Fibroblast of lung (primary cell): ENCODE measurements at regions not wholly inside any gene's neighbourhood (a gene's known extent, or its start where the extent isn't known, plus 50 kb on each side); places are given as distances from the start of the nearest gene placed in this dataset.
A peak's percentile ranks its signal among the peaks of the same experiment; 100 is the strongest.

Experiments
- DNase-seq, 2 donors: peaks; one replicate each; pipeline versions ENCODE4 v3.0.0 to v3.0.0-alpha.2; 2010; ENCODE audit warnings: low read depth in 2 of 2
- H2AFZ ChIP-seq: 2 replicates; pipeline ENCODE4 v1.5.1; 2012; ENCODE audit warnings: low read length, control low read depth, inconsistent platforms
- H3K27ac ChIP-seq: 2 replicates; pipeline ENCODE4 v1.5.1; 2011; ENCODE audit warnings: low read length, control low read depth; ENCODE audit not compliant: insufficient read depth
- H3K27me3 ChIP-seq: 2 replicates; pipeline ENCODE4 v1.5.1; 2011; ENCODE audit warnings: mild to moderate bottlenecking, low read length; ENCODE audit not compliant: control insufficient read depth, insufficient read depth
- H3K36me3 ChIP-seq: 2 replicates; pipeline ENCODE4 v1.5.1; 2011; ENCODE audit warnings: low read length; ENCODE audit not compliant: control insufficient read depth, insufficient read depth
- H3K4me1 ChIP-seq: 2 replicates; pipeline ENCODE4 v1.5.1; 2011; ENCODE audit warnings: low read length; ENCODE audit not compliant: control insufficient read depth, insufficient read depth; ENCODE audit errors: extremely low read depth
- H3K4me2 ChIP-seq: 2 replicates; pipeline ENCODE4 v1.5.1; 2011; ENCODE audit warnings: low read length, control low read depth; ENCODE audit not compliant: insufficient read depth; ENCODE audit errors: extremely low read depth
- H3K4me3 ChIP-seq, 4 experiments: fragments of 200-600 bp in 1 of 4; sonication (generic) in 1 of 4; replicated peaks in 1 of 4; 2 replicates each; pipeline ENCODE4 v1.5.1; 2011 to 2016; ENCODE audit warnings: low read length in 4 of 4, low read depth in 3 of 4, mild to moderate bottlenecking in 3 of 4, control low read depth in 2 of 4, inconsistent platforms in 1 of 4, mixed read lengths in 1 of 4; ENCODE audit not compliant: insufficient read depth in 1 of 4; ENCODE audit errors: control extremely low read depth in 1 of 4
- H3K79me2 ChIP-seq: 2 replicates; pipeline ENCODE4 v1.5.1; 2012; ENCODE audit warnings: mild to moderate bottlenecking, low read length, inconsistent platforms; ENCODE audit not compliant: control insufficient read depth, insufficient read depth
- H3K9ac ChIP-seq: 2 replicates; pipeline ENCODE4 v1.5.1; 2011; ENCODE audit warnings: mild to moderate bottlenecking, low read length, control low read depth; ENCODE audit not compliant: insufficient read depth
- H3K9me3 ChIP-seq: 2 replicates; pipeline ENCODE4 v1.5.1; 2012; ENCODE audit warnings: low read depth, low read length; ENCODE audit not compliant: control insufficient read depth, insufficient read depth
- H4K20me1 ChIP-seq: 2 replicates; pipeline ENCODE4 v1.5.1; 2011; ENCODE audit warnings: low read length; ENCODE audit not compliant: control insufficient read depth, insufficient read depth; ENCODE audit errors: extremely low read depth
- CTCF ChIP-seq, 2 donors: IDR thresholded peaks in 1 of 2; conservative IDR thresholded peaks in 1 of 2; 1 replicate in 1 of 2; 2 replicates in 1 of 2; pipeline ENCODE4 v1.5.1; 2011 to 2012; ENCODE audit warnings: low read length in 2 of 2, control low read depth in 1 of 2, inconsistent platforms in 1 of 2, low read depth in 1 of 2, mild to moderate bottlenecking in 1 of 2
- EZH2 ChIP-seq: IDR thresholded peaks from 2 replicates; pipeline ENCODE4 v1.5.1; 2012; ENCODE audit warnings: low read length, control low read depth, mild to moderate bottlenecking; ENCODE audit errors: missing control alignments

DNA sequence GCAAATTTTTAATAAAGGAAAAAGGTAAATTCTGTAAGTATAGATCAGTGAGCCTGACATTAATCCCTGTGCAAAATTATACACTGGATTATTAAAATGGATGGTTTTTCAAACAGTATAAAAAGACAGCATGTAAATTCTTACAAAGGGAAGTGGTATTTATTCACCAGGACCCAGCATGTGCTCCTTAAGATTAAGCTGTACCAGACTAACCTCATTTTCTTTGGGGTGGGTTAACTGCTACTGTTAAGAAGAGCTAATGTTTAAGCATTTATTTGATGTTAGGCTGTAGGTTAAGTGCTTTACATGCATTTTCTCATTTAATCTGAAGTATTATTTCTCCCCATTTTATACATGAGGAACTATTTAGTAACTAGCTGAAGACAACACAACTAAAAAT, 60.3 kb upstream of the RFX3 start:
- no peaks in the 10 kb centered on the region for H3K27me3 ChIP-seq
- no peak for TF ChIP-seq EZH2

DNA sequence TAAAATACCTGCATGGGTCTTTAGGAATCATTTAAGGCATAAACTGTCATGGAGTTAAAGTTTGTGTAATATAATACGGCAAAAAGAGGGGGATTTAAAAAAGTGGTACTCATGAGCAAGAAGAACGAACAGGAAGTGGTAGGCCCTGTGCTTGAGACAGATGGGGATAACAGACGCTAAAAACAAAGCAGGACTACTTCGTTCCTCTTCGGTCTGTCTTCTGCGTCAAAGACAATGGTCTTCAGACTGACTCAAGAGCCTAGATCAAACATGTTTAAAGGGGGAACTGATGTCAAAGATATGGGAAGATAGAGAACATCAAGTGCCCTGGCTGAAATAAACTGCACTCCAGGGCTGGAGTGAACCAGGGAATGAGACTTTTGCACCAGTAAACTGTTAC, 59.8 kb upstream of the RFX3 start:
- Histone ChIP-seq H3K27ac (no peak overlapping the region), H3K9me3 (no peaks in the 10 kb centered on the region), H3K4me2 (no peak overlapping the region), H3K36me3 (no peaks in the 10 kb centered on the region), H3K9ac (no peak overlapping the region), H3K27me3 (no peaks in the 10 kb centered on the region), H4K20me1 (no peaks in the 10 kb centered on the region), H3K4me1 (no peaks in the 10 kb centered on the region), H3K4me3 (no peak overlapping the region), H2AFZ (no peak overlapping the region), H3K79me2 (no peaks in the 10 kb centered on the region)
- TF ChIP-seq CTCF (conservative IDR thresholded peaks at IDR 0.05 in 1 of 2, IDR thresholded peaks at IDR 0.05 in 1 of 2; ENCODE audit: low read depth in 1 of 2, low read length in 2 of 2) = no peak
- no peak for TF ChIP-seq EZH2
- DNase-seq = no peak

More for the DNA sequence above, 60.3 kb upstream of the RFX3 start:
- Histone ChIP-seq H3K79me2 (no peaks in the 10 kb centered on the region), H4K20me1 (no peaks in the 10 kb centered on the region), H3K4me3 (no peak overlapping the region), H3K9ac (no peak overlapping the region), H2AFZ (no peak overlapping the region), H3K9me3 (no peaks in the 10 kb centered on the region), H3K4me2 (no peak overlapping the region), H3K36me3 (no peaks in the 10 kb centered on the region), H3K27ac (no peak overlapping the region), H3K4me1 (no peaks in the 10 kb centered on the region)
- no peak for DNase-seq

- Histone ChIP-seq H3K36me3 (no peaks in the 10 kb centered on the region), H3K4me2 (no peak overlapping the region), H3K79me2 (no peaks in the 10 kb centered on the region), H3K27me3 (no peaks in the 10 kb centered on the region), H3K4me3 (no peak overlapping the region), H3K4me1 (no peaks in the 10 kb centered on the region), H4K20me1 (no peaks in the 10 kb centered on the region), H3K9me3 (no peaks in the 10 kb centered on the region), H3K27ac (no peak overlapping the region), H3K9ac (no peak overlapping the region), H2AFZ (no peak overlapping the region)
- no peak for TF ChIP-seq EZH2
- no peak for TF ChIP-seq CTCF (conservative IDR thresholded peaks at IDR 0.05 in 1 of 2, IDR thresholded peaks at IDR 0.05 in 1 of 2; ENCODE audit: low read depth in 1 of 2, low read length in 2 of 2)
- peak; percentile 45 to 73 for DNase-seq
Observed at GRCh38 chr9:3578786-3579185, 53.0 kb upstream of the RFX3 start.

GRCh38 chr9:3576328-3576727, 50.5 kb upstream of the RFX3 start:
- Histone ChIP-seq H3K9me3 (no peaks in the 10 kb centered on the region), H3K4me2 (no peak overlapping the region), H3K9ac (no peak overlapping the region), H3K4me1 (no peaks in the 10 kb centered on the region), H3K36me3 (no peaks in the 10 kb centered on the region), H3K79me2 (no peaks in the 10 kb centered on the region), H3K27ac (no peak overlapping the region), H3K4me3 (no peak overlapping the region), H2AFZ (no peak overlapping the region), H3K27me3 (no peaks in the 10 kb centered on the region), H4K20me1 (no peaks in the 10 kb centered on the region)
- TF ChIP-seq CTCF (conservative IDR thresholded peaks at IDR 0.05 in 1 of 2, IDR thresholded peaks at IDR 0.05 in 1 of 2; ENCODE audit: low read depth in 1 of 2, low read length in 2 of 2) (no peak), EZH2 (no peak)
- no peak for DNase-seq
